ENCODE measurements at regions not wholly inside any gene's neighbourhood (a gene's known extent, or its start where the extent isn't known, plus 50 kb on each side); places are given as distances from the start of the nearest gene placed in this dataset.

DNA sequence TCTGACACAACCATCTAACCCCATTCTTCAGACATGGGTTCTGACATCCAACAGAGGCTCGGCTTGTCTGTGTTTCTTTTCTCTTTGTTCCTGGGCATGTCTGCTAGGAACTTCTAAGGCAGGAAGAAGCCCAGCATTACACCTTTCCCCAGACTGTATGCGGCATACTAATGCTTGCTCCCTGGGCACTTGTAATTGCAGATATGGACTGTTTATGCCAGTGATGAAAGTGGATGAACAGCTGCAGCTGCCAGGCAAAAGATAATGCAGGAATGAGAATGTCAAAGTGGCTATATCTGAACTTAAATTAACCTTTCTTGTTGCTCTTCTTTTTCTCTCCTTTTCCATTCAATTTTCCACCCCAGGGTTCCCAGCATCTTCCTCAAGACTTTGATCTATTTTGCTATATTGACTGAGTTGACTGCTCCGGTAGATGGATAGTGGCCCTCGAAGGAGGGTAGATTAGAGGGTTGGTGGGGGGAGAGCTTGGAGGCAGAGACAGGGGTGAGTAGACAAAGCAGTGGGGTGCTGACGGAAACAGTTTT lies 344.4 kb downstream of the MAN2A1 start:
- no peak overlapping the region for H3K4me3 ChIP-seq (ENCODE audit: low read depth, low read length)
- TF ChIP-seq, protein P1, sequence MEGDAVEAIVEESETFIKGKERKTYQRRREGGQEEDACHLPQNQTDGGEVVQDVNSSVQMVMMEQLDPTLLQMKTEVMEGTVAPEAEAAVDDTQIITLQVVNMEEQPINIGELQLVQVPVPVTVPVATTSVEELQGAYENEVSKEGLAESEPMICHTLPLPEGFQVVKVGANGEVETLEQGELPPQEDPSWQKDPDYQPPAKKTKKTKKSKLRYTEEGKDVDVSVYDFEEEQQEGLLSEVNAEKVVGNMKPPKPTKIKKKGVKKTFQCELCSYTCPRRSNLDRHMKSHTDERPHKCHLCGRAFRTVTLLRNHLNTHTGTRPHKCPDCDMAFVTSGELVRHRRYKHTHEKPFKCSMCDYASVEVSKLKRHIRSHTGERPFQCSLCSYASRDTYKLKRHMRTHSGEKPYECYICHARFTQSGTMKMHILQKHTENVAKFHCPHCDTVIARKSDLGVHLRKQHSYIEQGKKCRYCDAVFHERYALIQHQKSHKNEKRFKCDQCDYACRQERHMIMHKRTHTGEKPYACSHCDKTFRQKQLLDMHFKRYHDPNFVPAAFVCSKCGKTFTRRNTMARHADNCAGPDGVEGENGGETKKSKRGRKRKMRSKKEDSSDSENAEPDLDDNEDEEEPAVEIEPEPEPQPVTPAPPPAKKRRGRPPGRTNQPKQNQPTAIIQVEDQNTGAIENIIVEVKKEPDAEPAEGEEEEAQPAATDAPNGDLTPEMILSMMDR (IDR thresholded peaks at IDR 0.05; ENCODE audit: insufficient read depth, low read length, missing control alignments), result no peak
- CTCF ChIA-PET, result no interaction called here
- no peak for DNase-seq (ENCODE audit: low read depth, low spot score)
- POLR2A ChIA-PET, result no interaction called here

DNA sequence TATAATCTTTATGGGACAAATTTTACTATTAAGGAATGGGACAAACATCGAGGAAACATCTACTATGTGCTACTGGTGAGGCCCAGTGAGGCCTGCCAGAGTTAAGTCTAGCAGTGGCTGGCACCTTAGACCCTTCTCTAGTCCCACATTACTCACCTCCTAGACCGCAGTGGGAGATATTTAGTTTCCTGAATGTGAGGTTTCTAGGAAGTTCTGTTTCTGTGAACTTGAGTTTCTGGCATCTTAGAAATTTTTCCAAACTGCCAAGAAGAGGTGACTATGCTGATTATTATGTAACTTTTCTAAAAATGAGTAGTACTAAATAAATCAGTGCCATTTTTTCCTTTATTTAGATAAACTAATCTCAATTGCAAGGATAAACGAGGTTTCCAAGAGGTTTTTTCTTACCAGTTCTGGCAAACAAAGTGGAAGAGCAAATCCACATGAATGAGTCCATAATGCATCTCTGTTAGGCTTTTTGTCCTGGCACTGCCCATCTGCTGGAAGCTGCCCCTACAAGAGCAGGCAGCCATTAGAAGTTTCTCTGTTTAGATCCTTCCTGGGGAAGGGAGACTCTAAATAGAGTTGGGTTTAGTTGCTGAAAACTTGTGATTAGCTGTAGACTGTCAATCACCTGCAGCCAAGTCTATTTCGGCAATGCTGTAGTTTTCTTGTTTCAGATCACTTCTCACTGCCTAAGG lies 348.7 kb downstream of the MAN2A1 start:
- no peak for DNase-seq (ENCODE audit: low read depth, low spot score)
- ChIA-PET CTCF (interaction anchor here (1.1 kb wide), 1 partner anchor 10 kb away, joined by 3 read pairs; no protein-coding TSS in a partner anchor), POLR2A (no interaction called here)

DNA sequence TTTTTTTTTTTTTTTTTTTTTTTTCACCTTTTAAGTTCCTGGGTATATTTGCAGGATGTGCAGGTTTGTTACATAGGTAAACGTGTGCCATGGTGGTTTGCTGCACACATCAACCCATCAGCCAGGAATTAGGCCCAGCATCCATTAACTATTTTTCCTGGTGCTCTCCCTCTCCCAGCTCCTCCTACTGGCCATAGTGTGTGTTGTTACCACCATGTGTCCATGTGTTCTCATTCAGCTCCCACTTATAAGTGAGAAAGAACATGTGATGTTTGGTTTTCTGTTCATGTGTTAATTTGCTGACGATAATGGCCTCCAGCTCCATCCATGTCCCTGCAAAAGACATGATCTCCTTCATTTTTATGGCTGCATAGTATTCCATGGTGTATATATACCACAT lies 350.5 kb downstream of the MAN2A1 start:
- no peak for DNase-seq (ENCODE audit: low read depth, low spot score)
- ChIA-PET POLR2A (no interaction called here), CTCF (interaction anchor here (1.6 kb wide), 1 partner anchor 374 kb away, joined by 3 read pairs; no protein-coding TSS in a partner anchor)
- H3K4me3 ChIP-seq (ENCODE audit: low read depth, low read length), result no peak overlapping the region
- TF ChIP-seq, protein P1 (IDR thresholded peaks at IDR 0.05; ENCODE audit: insufficient read depth, low read length, missing control alignments), result no peak

More for the DNA sequence above, 348.7 kb downstream of the MAN2A1 start:
- TF ChIP-seq, protein P1 (IDR thresholded peaks at IDR 0.05; ENCODE audit: insufficient read depth, low read length, missing control alignments), result no peak
- H3K4me3 ChIP-seq (ENCODE audit: low read depth, low read length), result no peak overlapping the region

DNA sequence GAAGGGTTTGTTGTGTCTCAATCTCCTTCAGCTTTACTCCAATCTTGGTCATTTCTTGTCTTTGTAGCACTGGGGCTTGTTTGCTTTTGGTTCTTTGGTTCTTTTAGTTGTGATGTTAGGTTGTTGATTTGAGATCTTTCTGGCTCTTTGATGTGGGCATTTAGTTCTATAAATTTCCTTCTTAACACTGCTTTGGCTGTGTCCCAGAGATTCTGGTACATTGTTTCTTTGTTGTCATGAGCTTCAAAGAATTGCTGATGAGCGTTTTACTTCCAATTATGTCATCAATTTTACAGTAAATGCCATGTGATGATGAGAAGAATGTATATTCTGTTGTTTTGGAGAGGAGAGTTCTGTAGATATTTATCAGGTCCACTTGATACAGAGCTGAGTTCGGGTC lies 353.3 kb downstream of the MAN2A1 start:
- H3K4me3 ChIP-seq (ENCODE audit: low read depth, low read length), result no peak overlapping the region
- CTCF ChIA-PET, result interaction anchor here (1.6 kb wide), 1 partner anchor 583 kb away, joined by 3 read pairs; no protein-coding TSS in a partner anchor
- DNase-seq (ENCODE audit: low read depth, low spot score), result no peak
- TF ChIP-seq, protein P1 (IDR thresholded peaks at IDR 0.05; ENCODE audit: insufficient read depth, low read length, missing control alignments), result no peak
- POLR2A ChIA-PET, result no interaction called here

DNA sequence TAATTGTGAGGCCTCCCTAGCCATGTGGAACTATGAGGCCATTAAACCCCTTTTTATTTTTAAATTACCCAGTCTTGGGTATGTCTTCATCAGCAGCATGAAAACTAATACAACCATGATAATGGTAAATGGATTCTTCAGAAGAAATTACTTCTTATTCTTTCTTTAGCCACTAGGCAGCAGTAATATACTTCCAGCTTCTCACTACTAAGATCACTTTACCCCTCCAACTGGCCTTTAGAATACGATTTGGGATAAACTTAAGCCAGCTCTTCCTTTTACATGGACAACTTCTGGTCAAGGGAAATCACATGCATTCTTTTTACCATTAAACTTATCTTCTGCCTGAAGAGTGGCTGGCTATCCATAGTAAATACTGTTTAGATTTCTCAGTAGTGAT lies 355.4 kb downstream of the MAN2A1 start:
- POLR2A ChIA-PET, result no interaction called here
- DNase-seq (ENCODE audit: low read depth, low spot score), result peak; percentile 24
- CTCF ChIA-PET, result interaction anchor here (0.8 to 1.2 kb wide), 5 partner anchors 12 to 578 kb away, joined by 3 read pairs; no protein-coding TSS in a partner anchor

DNA sequence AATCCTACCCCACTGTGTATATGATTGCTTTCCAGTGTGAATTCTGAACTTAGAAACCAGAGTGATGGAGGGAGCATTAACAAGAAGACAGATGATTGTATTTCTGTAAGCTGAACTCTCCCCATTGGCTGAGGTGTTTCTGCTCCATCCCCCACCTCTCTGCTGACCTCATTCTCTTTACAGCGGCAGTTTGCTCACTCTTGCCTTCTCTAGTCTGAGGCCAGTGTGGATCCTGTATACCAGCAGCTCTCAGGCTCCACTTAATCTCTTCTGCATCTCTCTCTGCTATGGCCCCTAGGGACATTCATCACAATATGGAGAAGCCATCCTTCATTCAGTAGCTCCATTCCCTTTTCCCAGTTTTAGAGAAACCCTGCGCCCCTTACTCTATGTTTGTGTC lies 358.8 kb downstream of the MAN2A1 start:
- no peak overlapping the region for H3K4me3 ChIP-seq (ENCODE audit: low read depth, low read length)
- CTCF ChIA-PET, result interaction anchor here (0.8 to 1.5 kb wide), 3 partner anchors 9 to 448 kb away, joined by 3 read pairs; no protein-coding TSS in a partner anchor
- POLR2A ChIA-PET, result no interaction called here
- TF ChIP-seq, protein P1 (IDR thresholded peaks at IDR 0.05; ENCODE audit: insufficient read depth, low read length, missing control alignments), result no peak
- DNase-seq (ENCODE audit: low read depth, low spot score), result no peak

More for the DNA sequence above, 355.4 kb downstream of the MAN2A1 start:
- H3K4me3 ChIP-seq (ENCODE audit: low read depth, low read length), result no peak overlapping the region
- TF ChIP-seq, protein P1 (IDR thresholded peaks at IDR 0.05; ENCODE audit: insufficient read depth, low read length, missing control alignments), result no peak

All from AG04449 (cell line).